ENCODE measurements at regions not wholly inside any gene's neighbourhood (a gene's known extent, or its start where the extent isn't known, plus 50 kb on each side); places are given as distances from the start of the nearest gene placed in this dataset.

GRCh38 chr13:50106559-50106958 is 91.3 kb downstream of the KCNRG start:
- no peak for TF ChIP-seq CTCF (IDR thresholded peaks at IDR 0.05)
- TF ChIP-seq EZH2 (IDR thresholded peaks at IDR 0.05; ENCODE audit: borderline replicate concordance, insufficient read depth, low read depth, low read length, poor library complexity, severe bottlenecking): no peak
